ENCODE measurements at regions not wholly inside any gene's neighbourhood (a gene's known extent, or its start where the extent isn't known, plus 50 kb on each side); places are given as distances from the start of the nearest gene placed in this dataset.

DNA sequence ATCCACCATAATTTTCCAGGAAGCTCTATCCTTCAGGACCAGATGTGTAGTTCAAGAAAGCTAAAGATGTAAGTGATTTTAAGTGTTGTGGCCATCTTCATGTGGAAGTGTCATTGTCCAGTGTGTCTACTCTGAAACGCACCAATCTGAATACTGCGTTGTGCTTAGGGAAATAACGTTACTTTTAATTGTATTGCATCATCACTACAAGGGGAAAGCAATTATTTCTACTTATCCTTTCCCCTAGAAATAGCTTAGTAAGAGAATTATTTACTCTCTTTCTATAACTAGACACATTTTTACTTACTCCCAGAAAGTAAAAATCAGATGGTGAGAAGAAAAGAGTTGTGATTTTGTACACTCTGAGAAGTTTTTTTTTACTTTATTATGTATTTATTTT is 102.4 kb upstream of the DLGAP1 start:
- Histone ChIP-seq H3K27me3 (replicated peaks; ENCODE audit: insufficient read depth, low read depth, low read length, poor library complexity) (no peaks in the 10 kb centered on the region), H3K27ac (ENCODE audit: low read depth, low read length, poor library complexity, severe bottlenecking) (no peak overlapping the region), H3K9me3 (ENCODE audit: low read depth, low read length, poor library complexity, severe bottlenecking) (no peaks in the 10 kb centered on the region), H3K4me3 (ENCODE audit: low read depth, low read length, poor library complexity, severe bottlenecking) (no peak overlapping the region), H3K4me1 (ENCODE audit: insufficient read depth, low read length, poor library complexity, severe bottlenecking) (no peaks in the 10 kb centered on the region), H3K36me3 (ENCODE audit: insufficient read depth, low read length, poor library complexity, severe bottlenecking) (no peaks in the 10 kb centered on the region)
- DNase-seq (ENCODE audit: low spot score): no peak
- ChIA-PET POLR2A (ENCODE audit: low non-redundant PET) (no interaction called here), CTCF (no interaction called here)
- intact Hi-C loops (cut with micrococcal nuclease; ENCODE audit: unreplicated experiment): no loop called here
- TF ChIP-seq EZH2 (IDR thresholded peaks at IDR 0.05; ENCODE audit: borderline replicate concordance, low read depth, low read length, poor library complexity, severe bottlenecking): no peak
- TF ChIP-seq, protein P1, sequence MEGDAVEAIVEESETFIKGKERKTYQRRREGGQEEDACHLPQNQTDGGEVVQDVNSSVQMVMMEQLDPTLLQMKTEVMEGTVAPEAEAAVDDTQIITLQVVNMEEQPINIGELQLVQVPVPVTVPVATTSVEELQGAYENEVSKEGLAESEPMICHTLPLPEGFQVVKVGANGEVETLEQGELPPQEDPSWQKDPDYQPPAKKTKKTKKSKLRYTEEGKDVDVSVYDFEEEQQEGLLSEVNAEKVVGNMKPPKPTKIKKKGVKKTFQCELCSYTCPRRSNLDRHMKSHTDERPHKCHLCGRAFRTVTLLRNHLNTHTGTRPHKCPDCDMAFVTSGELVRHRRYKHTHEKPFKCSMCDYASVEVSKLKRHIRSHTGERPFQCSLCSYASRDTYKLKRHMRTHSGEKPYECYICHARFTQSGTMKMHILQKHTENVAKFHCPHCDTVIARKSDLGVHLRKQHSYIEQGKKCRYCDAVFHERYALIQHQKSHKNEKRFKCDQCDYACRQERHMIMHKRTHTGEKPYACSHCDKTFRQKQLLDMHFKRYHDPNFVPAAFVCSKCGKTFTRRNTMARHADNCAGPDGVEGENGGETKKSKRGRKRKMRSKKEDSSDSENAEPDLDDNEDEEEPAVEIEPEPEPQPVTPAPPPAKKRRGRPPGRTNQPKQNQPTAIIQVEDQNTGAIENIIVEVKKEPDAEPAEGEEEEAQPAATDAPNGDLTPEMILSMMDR (conservative IDR thresholded peaks at IDR 0.05; ENCODE audit: low read depth, low read length): no peak
- no TSS peak for BruUV-seq (replicated peaks)

DNA sequence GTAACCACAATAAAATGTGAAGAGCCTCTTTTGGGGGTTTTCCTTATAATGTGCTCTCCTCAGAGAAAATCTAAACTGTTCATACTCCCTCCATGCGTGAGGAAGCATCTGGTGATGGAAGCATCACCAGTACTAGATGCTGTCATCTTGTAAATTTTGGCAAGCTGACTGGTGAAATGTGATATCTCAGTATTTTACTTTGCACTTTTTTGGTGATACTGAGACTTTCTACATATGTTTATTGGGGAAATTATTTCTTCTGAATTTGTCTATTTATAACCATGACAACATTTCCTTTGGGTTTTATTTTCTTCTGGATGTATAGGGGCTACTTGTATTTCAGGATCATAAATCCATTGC is 95.9 kb upstream of the DLGAP1 start:
- DNase-seq (ENCODE audit: low spot score): no peak
- Histone ChIP-seq H3K4me3 (ENCODE audit: low read depth, low read length, poor library complexity, severe bottlenecking) (no peak overlapping the region), H3K27ac (ENCODE audit: low read depth, low read length, poor library complexity, severe bottlenecking) (no peak overlapping the region), H3K9me3 (ENCODE audit: low read depth, low read length, poor library complexity, severe bottlenecking) (no peaks in the 10 kb centered on the region), H3K4me1 (ENCODE audit: insufficient read depth, low read length, poor library complexity, severe bottlenecking) (no peaks in the 10 kb centered on the region), H3K27me3 (replicated peaks; ENCODE audit: insufficient read depth, low read depth, low read length, poor library complexity) (no peaks in the 10 kb centered on the region), H3K36me3 (ENCODE audit: insufficient read depth, low read length, poor library complexity, severe bottlenecking) (no peaks in the 10 kb centered on the region)
- no TSS peak for BruUV-seq (replicated peaks)
- ChIA-PET CTCF (no interaction called here), POLR2A (ENCODE audit: low non-redundant PET) (no interaction called here)
- TF ChIP-seq EZH2 (IDR thresholded peaks at IDR 0.05; ENCODE audit: borderline replicate concordance, low read depth, low read length, poor library complexity, severe bottlenecking): no peak
- TF ChIP-seq, protein P1 (conservative IDR thresholded peaks at IDR 0.05; ENCODE audit: low read depth, low read length): no peak
- intact Hi-C loops (cut with micrococcal nuclease; ENCODE audit: unreplicated experiment): no loop called here

DNA sequence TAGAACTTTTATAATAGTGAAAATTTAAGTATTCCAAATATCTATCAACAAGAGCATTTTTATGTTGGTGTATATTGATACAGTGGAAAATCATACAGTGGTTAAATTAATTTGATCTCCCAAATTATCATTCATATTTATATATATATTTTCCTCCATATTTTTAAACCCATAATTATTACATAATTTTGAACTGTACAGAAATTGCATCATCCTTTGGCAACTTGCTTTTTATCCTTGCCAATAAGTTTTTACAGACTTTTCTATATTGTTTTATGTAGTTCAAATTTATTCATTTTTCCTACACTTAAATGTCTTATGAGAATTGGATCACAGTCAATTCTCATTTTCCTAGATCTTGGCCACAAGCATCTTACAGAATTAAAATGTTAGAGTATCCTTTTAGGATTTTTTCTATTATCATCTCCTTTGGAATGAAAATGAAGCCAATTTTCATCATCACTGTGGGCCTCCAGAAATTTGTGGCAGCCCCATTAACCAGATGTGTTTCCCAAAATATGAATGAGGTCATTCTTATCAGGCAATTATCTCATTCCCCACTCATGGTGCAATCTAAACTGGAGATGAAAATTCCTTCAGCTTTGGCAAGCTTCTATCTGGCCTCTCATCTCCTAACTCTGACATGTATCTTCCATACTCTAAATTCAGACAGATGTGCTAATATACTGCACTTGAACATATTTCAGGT is 94.2 kb upstream of the DLGAP1 start:
- Histone ChIP-seq H3K4me3 (ENCODE audit: low read depth, low read length, poor library complexity, severe bottlenecking) (no peak overlapping the region), H3K27me3 (replicated peaks; ENCODE audit: insufficient read depth, low read depth, low read length, poor library complexity) (no peaks in the 10 kb centered on the region), H3K9me3 (ENCODE audit: low read depth, low read length, poor library complexity, severe bottlenecking) (no peaks in the 10 kb centered on the region), H3K27ac (ENCODE audit: low read depth, low read length, poor library complexity, severe bottlenecking) (no peak overlapping the region), H3K36me3 (ENCODE audit: insufficient read depth, low read length, poor library complexity, severe bottlenecking) (no peaks in the 10 kb centered on the region), H3K4me1 (ENCODE audit: insufficient read depth, low read length, poor library complexity, severe bottlenecking) (peaks cover 1% of the 10 kb centered on the region)
- peak; percentile 30 for DNase-seq (ENCODE audit: low spot score)
- POLR2A ChIA-PET (ENCODE audit: low non-redundant PET): no interaction called here
- CTCF ChIA-PET: no interaction called here
- no TSS peak for BruUV-seq (replicated peaks)
- intact Hi-C loops (cut with micrococcal nuclease; ENCODE audit: unreplicated experiment): no loop called here
- TF ChIP-seq, protein P1 (conservative IDR thresholded peaks at IDR 0.05; ENCODE audit: low read depth, low read length): no peak
- no peak for TF ChIP-seq EZH2 (IDR thresholded peaks at IDR 0.05; ENCODE audit: borderline replicate concordance, low read depth, low read length, poor library complexity, severe bottlenecking)
